Fibroblast of skin of right quadriceps (primary cell): ENCODE measurements at regions not wholly inside any gene's neighbourhood (a gene's known extent, or its start where the extent isn't known, plus 50 kb on each side); places are given as distances from the start of the nearest gene placed in this dataset.

Source experiments
- DNase-seq: peaks from one replicate; pipeline ENCODE4 v3.0.0-alpha.2; 2013

- no peak for DNase-seq
These were observed 443.9 kb downstream of the TLE1 start for GRCh38 chr9:81245254-81245956.

- no peak for DNase-seq
These were observed 444.7 kb downstream of the TLE1 start for GRCh38 chr9:81244631-81245030.

GRCh38 chr9:81242866-81243265, 446.5 kb downstream of the TLE1 start:
- no peak for DNase-seq

GRCh38 chr9:81239388-81239787, 450.0 kb downstream of the TLE1 start:
- no peak for DNase-seq

GRCh38 chr9:81237565-81238231, 451.6 kb downstream of the TLE1 start:
- DNase-seq = no peak

GRCh38 chr9:81234924-81235610, 454.3 kb downstream of the TLE1 start:
- DNase-seq = no peak

- no peak for DNase-seq
These were observed 458.3 kb downstream of the TLE1 start for GRCh38 chr9:81231011-81231410.

- DNase-seq = no peak
These were observed 461.7 kb downstream of the TLE1 start for GRCh38 chr9:81227507-81228245.

- no peak for DNase-seq
These were observed 463.8 kb downstream of the TLE1 start for GRCh38 chr9:81225596-81225995.

- DNase-seq = no peak
These were observed 464.9 kb downstream of the TLE1 start for GRCh38 chr9:81224166-81225081.

- DNase-seq = no peak
These were observed 474.4 kb downstream of the TLE1 start for GRCh38 chr9:81214975-81215374.

GRCh38 chr9:81213456-81213855, 475.9 kb downstream of the TLE1 start:
- no peak for DNase-seq

- DNase-seq = no peak
These were observed 477.6 kb downstream of the TLE1 start for GRCh38 chr9:81211741-81212140.

- no peak for DNase-seq
These were observed 481.7 kb downstream of the TLE1 start for GRCh38 chr9:81207651-81208050.

- no peak for DNase-seq
These were observed 487.1 kb downstream of the TLE1 start for GRCh38 chr9:81202292-81202691.

- DNase-seq = no peak
These were observed 494.1 kb downstream of the TLE1 start for GRCh38 chr9:81195206-81195605.

GRCh38 chr9:81193362-81194339, 495.7 kb downstream of the TLE1 start:
- no peak for DNase-seq

- DNase-seq = no peak
These were observed 498.1 kb downstream of the TLE1 start for GRCh38 chr9:81191222-81191621.

GRCh38 chr9:81190659-81191058, 498.7 kb downstream of the TLE1 start:
- no peak for DNase-seq

GRCh38 chr9:81183761-81184160, 505.6 kb downstream of the TLE1 start:
- DNase-seq = peak; percentile 74

GRCh38 chr9:81182431-81182830, 506.9 kb downstream of the TLE1 start:
- peak; percentile 49 for DNase-seq
